NB4 (cell line): ENCODE measurements at regions not wholly inside any gene's neighbourhood (a gene's known extent, or its start where the extent isn't known, plus 50 kb on each side); places are given as distances from the start of the nearest gene placed in this dataset.

ENCODE experiments used
- DNase-seq: peaks from one replicate; pipeline ENCODE4 v3.0.0; 2010; ENCODE audit warnings: low read depth
- H3K4me3 ChIP-seq: one replicate; pipeline ENCODE4 v1.5.1; 2011; ENCODE audit warnings: mild to moderate bottlenecking, low read depth, low read length, moderate library complexity
- CTCF ChIP-seq: IDR thresholded peaks from one replicate; pipeline ENCODE4 v1.5.1; 2012; ENCODE audit warnings: low read depth, low read length
- MYC ChIP-seq: IDR thresholded peaks from 2 replicates; pipeline ENCODE4 v1.6.1; 2011; ENCODE audit warnings: low read depth, low read length
- POLR2A ChIP-seq: IDR thresholded peaks from 2 replicates; pipeline ENCODE4 v1.6.1; 2011; ENCODE audit warnings: mild to moderate bottlenecking; ENCODE audit not compliant: insufficient read length; ENCODE audit errors: extremely low read depth
- TF ChIP-seq, protein P1 (sequence below): IDR thresholded peaks from 2 replicates; pipeline ENCODE4 v1.6.1; 2011; ENCODE audit warnings: low read depth, low read length

DNA sequence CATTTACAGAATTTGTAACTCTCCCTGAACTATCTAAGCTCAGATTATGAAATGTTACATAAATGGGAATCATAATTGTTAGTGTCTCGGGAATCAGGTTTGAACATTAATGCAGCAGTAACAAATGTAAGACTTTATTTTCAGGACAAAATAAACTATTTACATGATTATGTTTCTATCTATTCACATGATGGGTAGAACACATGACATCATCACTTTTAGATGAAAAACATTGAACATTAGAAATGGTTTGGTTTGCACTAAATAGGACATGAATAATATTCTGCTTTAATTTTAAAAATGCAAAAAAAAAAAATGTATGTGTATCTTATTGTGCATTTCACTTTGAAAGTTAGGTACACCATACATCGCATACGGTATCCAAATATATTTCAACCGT is 745.5 kb upstream of the POT1 start:
- TF ChIP-seq, protein P1, sequence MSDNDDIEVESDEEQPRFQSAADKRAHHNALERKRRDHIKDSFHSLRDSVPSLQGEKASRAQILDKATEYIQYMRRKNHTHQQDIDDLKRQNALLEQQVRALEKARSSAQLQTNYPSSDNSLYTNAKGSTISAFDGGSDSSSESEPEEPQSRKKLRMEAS, result no peak
- H3K4me3 ChIP-seq, result no peak overlapping the region
- DNase-seq, result no peak

DNA sequence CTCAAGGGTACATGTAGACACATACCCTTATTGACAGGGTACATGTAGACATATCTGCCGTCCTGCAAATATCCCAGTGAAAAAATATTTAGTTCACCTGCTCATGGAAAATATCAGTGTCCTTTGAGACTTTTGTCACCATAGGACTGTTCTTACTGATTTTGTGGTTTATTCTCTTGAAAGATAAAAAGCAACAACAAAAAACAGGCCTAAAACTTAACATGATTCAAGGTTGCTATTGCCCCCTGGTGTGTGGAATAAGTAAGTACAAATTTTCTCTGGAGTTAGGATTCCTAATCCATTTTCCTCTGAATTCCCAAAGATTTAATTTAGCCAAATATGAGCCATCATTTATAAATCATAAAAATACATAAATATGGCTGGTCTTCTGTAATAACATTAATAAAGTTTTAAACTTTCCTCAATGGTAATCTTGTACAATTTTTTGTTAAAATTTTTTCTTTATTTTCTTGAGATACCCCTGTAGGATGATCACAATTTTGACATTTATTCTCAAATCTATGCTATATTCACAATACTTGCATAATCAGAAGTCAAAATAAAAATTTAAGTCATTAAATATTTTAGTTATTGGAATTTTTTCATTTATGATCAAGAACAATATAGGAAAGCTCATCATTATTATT is 741.4 kb upstream of the POT1 start:
- no peak overlapping the region for H3K4me3 ChIP-seq
- TF ChIP-seq CTCF (peak; percentile 51), MYC (no peak), POLR2A (no peak)
- TF ChIP-seq, protein P1, result no peak
- peak; percentile 39 for DNase-seq

GRCh38 chr7:125668321-125668993 is 738.8 kb upstream of the POT1 start:
- no peak for DNase-seq
- no peak for TF ChIP-seq MYC
- no peak for TF ChIP-seq POLR2A
- TF ChIP-seq, protein P1, result no peak
- TF ChIP-seq CTCF, result no peak
- H3K4me3 ChIP-seq, result no peak overlapping the region

GRCh38 chr7:125664625-125665024 is 735.0 kb upstream of the POT1 start:
- TF ChIP-seq POLR2A, result no peak
- TF ChIP-seq, protein P1, result no peak
- TF ChIP-seq MYC, result no peak
- no peak for TF ChIP-seq CTCF
- no peak for DNase-seq
- no peak overlapping the region for H3K4me3 ChIP-seq

GRCh38 chr7:125663961-125664360 is 734.3 kb upstream of the POT1 start:
- no peak overlapping the region for H3K4me3 ChIP-seq
- no peak for TF ChIP-seq POLR2A
- no peak for TF ChIP-seq CTCF
- TF ChIP-seq, protein P1, result no peak
- no peak for TF ChIP-seq MYC
- no peak for DNase-seq

GRCh38 chr7:125661677-125662076 is 732.1 kb upstream of the POT1 start:
- peak; percentile 37 for DNase-seq
- no peak overlapping the region for H3K4me3 ChIP-seq
- TF ChIP-seq CTCF, result no peak
- TF ChIP-seq, protein P1, result peak; percentile 22
